LNCaP clone FGC (cell line): ENCODE measurements at regions not wholly inside any gene's neighbourhood (a gene's known extent, or its start where the extent isn't known, plus 50 kb on each side); places are given as distances from the start of the nearest gene placed in this dataset.

ENCODE experiments used
- DNase-seq: peaks from one replicate; pipeline ENCODE4 v3.0.0-alpha.2; 2011; ENCODE audit warnings: low read depth
- H3K4me3 ChIP-seq: 2 replicates; pipeline ENCODE4 v1.5.1; 2011; ENCODE audit warnings: mild to moderate bottlenecking, low read depth, low read length, control low read depth
- CTCF ChIP-seq: IDR thresholded peaks from 2 replicates; pipeline ENCODE4 v1.5.1; 2012; ENCODE audit warnings: mild to moderate bottlenecking; ENCODE audit not compliant: control insufficient read depth, insufficient read depth; ENCODE audit errors: extremely low read depth

GRCh38 chr4:112882286-112882685, 167.2 kb upstream of the ANK2 start:
- no peak for DNase-seq
- no peak for TF ChIP-seq CTCF
- no peak overlapping the region for H3K4me3 ChIP-seq

- peak; percentile 52 for DNase-seq
- no peak overlapping the region for H3K4me3 ChIP-seq
- TF ChIP-seq CTCF, result no peak
Measured at GRCh38 chr4:112884406-112884805, 165.0 kb upstream of the ANK2 start.

GRCh38 chr4:112885897-112886296, 163.6 kb upstream of the ANK2 start:
- H3K4me3 ChIP-seq, result no peak overlapping the region
- DNase-seq, result no peak
- no peak for TF ChIP-seq CTCF

- DNase-seq, result no peak
- TF ChIP-seq CTCF, result no peak
Measured at GRCh38 chr4:112888622-112889021, 160.8 kb upstream of the ANK2 start.

GRCh38 chr4:112889199-112889598, 160.3 kb upstream of the ANK2 start:
- DNase-seq, result no peak
- no peak for TF ChIP-seq CTCF
- H3K4me3 ChIP-seq, result no peak overlapping the region

More at GRCh38 chr4:112888622-112889021, 160.8 kb upstream of the ANK2 start:
- H3K4me3 ChIP-seq, result no peak overlapping the region

- no peak for TF ChIP-seq CTCF
- H3K4me3 ChIP-seq, result no peak overlapping the region
- no peak for DNase-seq
Measured at GRCh38 chr4:112889619-112890527, 159.6 kb upstream of the ANK2 start.

GRCh38 chr4:112894480-112894879, 155.0 kb upstream of the ANK2 start:
- H3K4me3 ChIP-seq, result no peak overlapping the region
- no peak for DNase-seq
- no peak for TF ChIP-seq CTCF
